ENCODE measurements at regions not wholly inside any gene's neighbourhood (a gene's known extent, or its start where the extent isn't known, plus 50 kb on each side); places are given as distances from the start of the nearest gene placed in this dataset.

- Histone ChIP-seq H3K23me2 (ENCODE audit: low read depth, low read length) (no peaks in the 10 kb centered on the region), H3K79me1 (ENCODE audit: low read depth, low read length) (no peaks in the 10 kb centered on the region), H2AK5ac (ENCODE audit: low read depth, low read length) (no peak overlapping the region), H4K8ac (ENCODE audit: extremely low read depth, insufficient read depth, low read length) (no peak overlapping the region), H3K4me2 (ENCODE audit: insufficient read depth in 1 of 2, low read depth in 2 of 2, low read length in 2 of 2) (no peak overlapping the region), H4K91ac (replicated peaks; ENCODE audit: insufficient read length, low read length) (no peak overlapping the region), H3K4ac (replicated peaks; ENCODE audit: insufficient read length, low read depth, low read length) (no peak overlapping the region), H2BK120ac (replicated peaks; ENCODE audit: low read depth, low read length) (no peak overlapping the region), H2BK12ac (ENCODE audit: low read depth, low read length) (no peak overlapping the region), H2BK15ac (ENCODE audit: low read length) (no peak overlapping the region), H2BK20ac (ENCODE audit: low read length) (no peak overlapping the region), H3K9ac (replicated peaks in 1 of 4; ENCODE audit: extremely low read depth in 1 of 4, low read depth in 3 of 4, low read length in 3 of 4) (no peak overlapping the region), H3K27me3 (replicated peaks in 1 of 4; ENCODE audit: control insufficient read depth in 3 of 4, extremely low read depth in 1 of 4, insufficient read depth in 3 of 4, low read length in 3 of 4) (no peaks in the 10 kb centered on the region), H3K36me3 (ENCODE audit: control insufficient read depth in 2 of 4, insufficient read depth in 4 of 4, low read length in 3 of 4) (no peaks in the 10 kb centered on the region), H4K5ac (ENCODE audit: insufficient read length, low read depth, low read length) (no peak overlapping the region), H3K27ac (ENCODE audit: low read depth, low read length) (no peak overlapping the region), H3K18ac (ENCODE audit: extremely low read depth, low read length) (no peak overlapping the region), H2BK5ac (ENCODE audit: low read depth, low read length) (no peak overlapping the region), H3K23ac (ENCODE audit: insufficient read length) (no peak overlapping the region), H3K79me2 (ENCODE audit: control insufficient read depth in 1 of 2, insufficient read depth in 2 of 2, low read length in 2 of 2) (no peaks in the 10 kb centered on the region), H3K4me1 (replicated peaks in 1 of 4; ENCODE audit: control insufficient read depth in 3 of 4, insufficient read depth in 4 of 4, low read length in 3 of 4) (no peaks in the 10 kb centered on the region), H4K20me1 (replicated peaks in 1 of 2; ENCODE audit: control insufficient read depth in 1 of 2, insufficient read depth in 2 of 2, low read length in 2 of 2) (no peaks in the 10 kb centered on the region), H2AFZ (ENCODE audit: low read length) (no peak overlapping the region), H3K9me3 (ENCODE audit: insufficient read depth in 2 of 2, low read depth in 1 of 2, low read length in 1 of 2) (no peaks in the 10 kb centered on the region), H3K56ac (replicated peaks; ENCODE audit: insufficient read length, low read depth, low read length) (no peak overlapping the region), H3K4me3 (ENCODE audit: extremely low read depth in 1 of 4, insufficient read depth in 2 of 4, low read depth in 3 of 4, low read length in 4 of 4) (no peak overlapping the region), H3K14ac (ENCODE audit: insufficient read length) (no peak overlapping the region)
- 94% methylated on average over 2 of the region's 2 CpGs; no CpG with 5 or more reads in 1 of the 2 experiments for WGBS, 2 experiments (ENCODE audit: extremely low coverage in 1 of 2, insufficient coverage in 1 of 2, insufficient read length in 1 of 2, insufficient replicate concordance in 2 of 2, low coverage in 1 of 2, low lambda C conversion rate in 2 of 2, missing lambda C conversion rate in 1 of 2)
- ChIA-PET POLR2A (ENCODE audit: partially characterized antibody) (interaction anchor here (0.7 kb wide), 1 partner anchor 123 kb away, joined by 3 read pairs; no protein-coding TSS in a partner anchor), CTCF (ENCODE audit: partially characterized antibody) (no interaction called here)
- DNase-seq (ENCODE audit: low read depth in 1 of 2, low spot score in 2 of 2) (no peak), FAIRE-seq (no peak)
- no peak for TF ChIP-seq SIRT6 (IDR thresholded peaks at IDR 0.05; ENCODE audit: low read length)
- no peak for TF ChIP-seq HDAC6 (IDR thresholded peaks at IDR 0.05; ENCODE audit: low read depth, low read length)
- TF ChIP-seq GABPA (IDR thresholded peaks at IDR 0.05; ENCODE audit: borderline replicate concordance, insufficient read depth, low read length), result no peak
- TF ChIP-seq RNF2 (IDR thresholded peaks at IDR 0.05; ENCODE audit: borderline replicate concordance, low read depth, low read length, missing control alignments, poor library complexity, severe bottlenecking), result no peak
- no peak for TF ChIP-seq ATF3 (IDR thresholded peaks at IDR 0.05; ENCODE audit: insufficient read depth, low read depth, low read length)
- no peak for TF ChIP-seq MAX (IDR thresholded peaks at IDR 0.05)
- no peak for TF ChIP-seq SP1 (IDR thresholded peaks at IDR 0.05; ENCODE audit: low read depth, low read length)
- no peak for TF ChIP-seq RFX5 (IDR thresholded peaks at IDR 0.05; ENCODE audit: borderline replicate concordance, low read depth, low read length)
- no peak for TF ChIP-seq EGR1 (IDR thresholded peaks at IDR 0.05; ENCODE audit: borderline replicate concordance, low read depth, low read length)
- no peak for TF ChIP-seq BCL11A (IDR thresholded peaks at IDR 0.05; ENCODE audit: low read depth in 2 of 2, low read length in 2 of 2)
- TF ChIP-seq KDM1A (IDR thresholded peaks at IDR 0.05; ENCODE audit: borderline replicate concordance, low read length), result no peak
- no peak for TF ChIP-seq KDM5A (IDR thresholded peaks at IDR 0.05; ENCODE audit: low read length)
- TF ChIP-seq POLR2AphosphoS5 (IDR thresholded peaks at IDR 0.05; ENCODE audit: low read depth, low read length), result no peak
Observed at GRCh38 chr6:148112851-148113319, 229.8 kb upstream of the SASH1 start.

Measured in H1 (cell line).